OCI-LY3 (cell line): ENCODE measurements at regions not wholly inside any gene's neighbourhood (a gene's known extent, or its start where the extent isn't known, plus 50 kb on each side); places are given as distances from the start of the nearest gene placed in this dataset.

Source experiments
- EZH2phosphoT487 ChIP-seq: fragments of 200-600 bp; shearing (Covaris generic); IDR thresholded peaks from 2 replicates; pipeline ENCODE4 v1.6.1; 2018; ENCODE audit warnings: antibody characterized with exemption, mixed run types, low read depth
- TF ChIP-seq, protein P1 (sequence below): fragments of 200-600, 300-600 bp; sonication (generic); IDR thresholded peaks from 2 replicates; pipeline ENCODE4 v1.5.1; 2014; ENCODE audit warnings: antibody characterized with exemption, low read length, low read depth

- TF ChIP-seq, protein P1, sequence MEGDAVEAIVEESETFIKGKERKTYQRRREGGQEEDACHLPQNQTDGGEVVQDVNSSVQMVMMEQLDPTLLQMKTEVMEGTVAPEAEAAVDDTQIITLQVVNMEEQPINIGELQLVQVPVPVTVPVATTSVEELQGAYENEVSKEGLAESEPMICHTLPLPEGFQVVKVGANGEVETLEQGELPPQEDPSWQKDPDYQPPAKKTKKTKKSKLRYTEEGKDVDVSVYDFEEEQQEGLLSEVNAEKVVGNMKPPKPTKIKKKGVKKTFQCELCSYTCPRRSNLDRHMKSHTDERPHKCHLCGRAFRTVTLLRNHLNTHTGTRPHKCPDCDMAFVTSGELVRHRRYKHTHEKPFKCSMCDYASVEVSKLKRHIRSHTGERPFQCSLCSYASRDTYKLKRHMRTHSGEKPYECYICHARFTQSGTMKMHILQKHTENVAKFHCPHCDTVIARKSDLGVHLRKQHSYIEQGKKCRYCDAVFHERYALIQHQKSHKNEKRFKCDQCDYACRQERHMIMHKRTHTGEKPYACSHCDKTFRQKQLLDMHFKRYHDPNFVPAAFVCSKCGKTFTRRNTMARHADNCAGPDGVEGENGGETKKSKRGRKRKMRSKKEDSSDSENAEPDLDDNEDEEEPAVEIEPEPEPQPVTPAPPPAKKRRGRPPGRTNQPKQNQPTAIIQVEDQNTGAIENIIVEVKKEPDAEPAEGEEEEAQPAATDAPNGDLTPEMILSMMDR = no peak
- TF ChIP-seq EZH2phosphoT487 = no peak
These were observed 168.3 kb upstream of the EEA1 start for GRCh38 chr12:93097417-93097816.
